GM23248 (cell line): ENCODE measurements at regions not wholly inside any gene's neighbourhood (a gene's known extent, or its start where the extent isn't known, plus 50 kb on each side); places are given as distances from the start of the nearest gene placed in this dataset.

Source experiments
- DNase-seq: peaks from one replicate; pipeline ENCODE4 v3.0.0-alpha.2; 2015
- H2AFZ ChIP-seq: fragments of 200-600 bp; sonication (generic); 2 replicates; pipeline ENCODE4 v1.6.1; 2016; ENCODE audit warnings: antibody characterized with exemption
- H3F3A ChIP-seq: fragments of 200-600 bp; sonication (generic); 2 replicates; pipeline ENCODE4 v1.6.1; 2016; ENCODE audit warnings: mild to moderate bottlenecking, antibody characterized with exemption, mixed run types; ENCODE audit not compliant: insufficient read depth
- H3K27ac ChIP-seq: fragments of 200-600 bp; sonication (generic); 2 replicates; pipeline ENCODE4 v1.5.1; 2016; ENCODE audit warnings: mild to moderate bottlenecking
- H3K27me3 ChIP-seq: fragments of 200-600 bp; sonication (generic); replicated peaks from 2 replicates; pipeline ENCODE4 v1.6.1; 2016; ENCODE audit warnings: mild to moderate bottlenecking; ENCODE audit not compliant: insufficient read depth
- H3K36me3 ChIP-seq: fragments of 200-600 bp; sonication (generic); 2 replicates; pipeline ENCODE4 v1.6.1; 2016; ENCODE audit warnings: low read depth, mild to moderate bottlenecking
- H3K4me1 ChIP-seq: fragments of 200-600 bp; sonication (generic); 2 replicates; pipeline ENCODE4 v1.6.1; 2016; ENCODE audit warnings: mild to moderate bottlenecking; ENCODE audit not compliant: insufficient read depth
- H3K4me2 ChIP-seq: fragments of 200-600 bp; sonication (generic); one replicate; pipeline ENCODE4 v1.6.1; 2016; ENCODE audit warnings: mild to moderate bottlenecking; ENCODE audit not compliant: unreplicated experiment
- H3K4me3 ChIP-seq: fragments of 200-600 bp; sonication (generic); 2 replicates; pipeline ENCODE4 v1.5.1; 2016; ENCODE audit warnings: mild to moderate bottlenecking
- H3K79me2 ChIP-seq: fragments of 200-600 bp; sonication (generic); 2 replicates; pipeline ENCODE4 v1.6.1; 2016; ENCODE audit warnings: mild to moderate bottlenecking; ENCODE audit not compliant: insufficient read depth
- H3K9ac ChIP-seq: fragments of 200-600 bp; sonication (generic); 2 replicates; pipeline ENCODE4 v1.6.1; 2016; ENCODE audit warnings: mild to moderate bottlenecking
- H3K9me2 ChIP-seq: fragments of 200-600 bp; sonication (generic); 2 replicates; pipeline ENCODE4 v1.6.1; 2016; ENCODE audit warnings: mixed run types, mild to moderate bottlenecking, moderate library complexity; ENCODE audit not compliant: insufficient read depth
- H3K9me3 ChIP-seq: fragments of 200-600 bp; sonication (generic); one replicate; pipeline ENCODE4 v1.6.1; 2017; ENCODE audit warnings: low read depth
- H4K20me1 ChIP-seq: fragments of 200-600 bp; sonication (generic); 2 replicates; pipeline ENCODE4 v1.6.0; 2016; ENCODE audit not compliant: insufficient read depth
- EZH2 ChIP-seq: fragments of 200-600 bp; sonication (generic); IDR thresholded peaks from 2 replicates; pipeline ENCODE4 v1.6.1; 2018; ENCODE audit warnings: antibody characterized with exemption, mild to moderate bottlenecking; ENCODE audit not compliant: insufficient read depth, poor library complexity, severe bottlenecking
- EZH2phosphoT487 ChIP-seq: fragments of 200-600 bp; sonication (generic); IDR thresholded peaks from 2 replicates; pipeline ENCODE4 v1.6.1; 2018; ENCODE audit warnings: antibody characterized with exemption, moderate library complexity, mild to moderate bottlenecking, low read depth; ENCODE audit not compliant: insufficient read depth
- WGBS, 2 experiments: methylation state at CpG; one replicate each; pipeline ENCODE4 v1.1.6; 2015 to 2017; ENCODE audit warnings: low lambda C conversion rate in 2 of 2, low coverage in 1 of 2; ENCODE audit errors: missing lambda C conversion rate in 2 of 2; 5-methylcytosine and 5-hydroxymethylcytosine counted together
- in situ Hi-C: fragments of 300-500 bp; cut with MboI; formaldehyde crosslinking; loops from 2 replicates; pipeline ENCODE4 v1.15.0; 2020

DNA sequence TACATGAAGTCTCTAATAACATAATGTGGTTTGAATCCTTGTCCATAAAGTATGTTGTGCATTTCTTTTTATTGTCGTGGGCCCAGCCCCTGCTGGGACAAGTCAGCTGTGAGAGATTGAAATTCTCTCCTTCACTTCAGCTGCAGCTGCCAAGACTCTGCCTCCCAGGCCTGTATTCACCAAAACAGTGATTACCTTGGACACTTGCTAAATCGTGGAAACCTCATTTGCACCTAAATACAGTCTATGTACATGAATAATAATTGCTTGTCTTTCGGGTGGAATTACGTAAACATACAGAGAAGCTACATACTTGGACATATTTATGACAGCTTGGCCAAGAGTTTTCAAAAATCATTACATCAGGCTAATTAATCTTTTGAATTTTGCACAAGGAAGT, 898.5 kb upstream of the SEMA6A start:
- 20% methylated on average over 4 of the region's 4 CpGs for WGBS, 2 experiments
- H3K9ac ChIP-seq, result no peak overlapping the region
- TF ChIP-seq EZH2, result no peak
- TF ChIP-seq EZH2phosphoT487, result no peak
- H4K20me1 ChIP-seq, result no peaks in the 10 kb centered on the region
- no peaks in the 10 kb centered on the region for H3K79me2 ChIP-seq
- H3K4me2 ChIP-seq, result no peak overlapping the region
- H3K9me2 ChIP-seq, result no peaks in the 10 kb centered on the region
- no peaks in the 10 kb centered on the region for H3K4me1 ChIP-seq
- in situ Hi-C loops, result no loop called here
- H2AFZ ChIP-seq, result no peak overlapping the region
- H3K36me3 ChIP-seq, result no peaks in the 10 kb centered on the region
- DNase-seq, result no peak
- no peaks in the 10 kb centered on the region for H3K9me3 ChIP-seq
- H3K4me3 ChIP-seq, result no peak overlapping the region
- no peaks in the 10 kb centered on the region for H3F3A ChIP-seq
- H3K27me3 ChIP-seq, result no peaks in the 10 kb centered on the region
- H3K27ac ChIP-seq, result no peak overlapping the region

GRCh38 chr5:117463881-117464570, 889.4 kb upstream of the SEMA6A start:
- Histone ChIP-seq H3F3A (no peaks in the 10 kb centered on the region), H3K4me1 (no peaks in the 10 kb centered on the region), H3K36me3 (no peaks in the 10 kb centered on the region), H3K79me2 (no peaks in the 10 kb centered on the region), H4K20me1 (no peaks in the 10 kb centered on the region), H3K27me3 (no peaks in the 10 kb centered on the region), H3K9ac (no peak overlapping the region), H3K27ac (no peak overlapping the region), H3K9me2 (no peaks in the 10 kb centered on the region), H3K9me3 (no peaks in the 10 kb centered on the region), H3K4me2 (no peak overlapping the region), H2AFZ (no peak overlapping the region), H3K4me3 (no peak overlapping the region)
- TF ChIP-seq EZH2phosphoT487 (no peak), EZH2 (no peak)
- DNase-seq, result no peak
- in situ Hi-C loops, result no loop called here
- WGBS, 2 experiments, result 0% methylated on average over 3 of the region's 3 CpGs

- no peaks in the 10 kb centered on the region for H3K9me2 ChIP-seq
- H3K79me2 ChIP-seq, result no peaks in the 10 kb centered on the region
- DNase-seq, result no peak
- in situ Hi-C loops, result no loop called here
- H3F3A ChIP-seq, result no peaks in the 10 kb centered on the region
- no peak overlapping the region for H3K27ac ChIP-seq
- 5 to 8% methylated on average over 2 of the region's 2 CpGs for whole genome bisulfite sequencing, 2 experiments
- H3K9me3 ChIP-seq, result no peaks in the 10 kb centered on the region
- H3K36me3 ChIP-seq, result no peaks in the 10 kb centered on the region
- no peak overlapping the region for H3K4me2 ChIP-seq
- TF ChIP-seq EZH2phosphoT487 (no peak), EZH2 (no peak)
- H3K4me3 ChIP-seq, result no peak overlapping the region
- H2AFZ ChIP-seq, result no peak overlapping the region
- H4K20me1 ChIP-seq, result no peaks in the 10 kb centered on the region
- H3K9ac ChIP-seq, result no peak overlapping the region
- H3K4me1 ChIP-seq, result no peaks in the 10 kb centered on the region
- H3K27me3 ChIP-seq, result no peaks in the 10 kb centered on the region
Measured at GRCh38 chr5:117461966-117462365, 887.3 kb upstream of the SEMA6A start.

- H3K4me1 ChIP-seq, result no peaks in the 10 kb centered on the region
- no peak for DNase-seq
- H4K20me1 ChIP-seq, result no peaks in the 10 kb centered on the region
- H2AFZ ChIP-seq, result no peak overlapping the region
- H3K27ac ChIP-seq, result no peak overlapping the region
- in situ Hi-C loops, result no loop called here
- no peaks in the 10 kb centered on the region for H3K9me2 ChIP-seq
- H3K79me2 ChIP-seq, result no peaks in the 10 kb centered on the region
- no peak overlapping the region for H3K4me2 ChIP-seq
- no peak overlapping the region for H3K4me3 ChIP-seq
- no peaks in the 10 kb centered on the region for H3F3A ChIP-seq
- TF ChIP-seq EZH2phosphoT487 (no peak), EZH2 (no peak)
- no peaks in the 10 kb centered on the region for H3K9me3 ChIP-seq
- no peaks in the 10 kb centered on the region for H3K36me3 ChIP-seq
- no peak overlapping the region for H3K9ac ChIP-seq
- WGBS, 2 experiments, result 13 to 18% methylated on average over 1 of the region's 1 CpG
- H3K27me3 ChIP-seq, result no peaks in the 10 kb centered on the region
Measured at GRCh38 chr5:117461403-117461802, 886.8 kb upstream of the SEMA6A start.

DNA sequence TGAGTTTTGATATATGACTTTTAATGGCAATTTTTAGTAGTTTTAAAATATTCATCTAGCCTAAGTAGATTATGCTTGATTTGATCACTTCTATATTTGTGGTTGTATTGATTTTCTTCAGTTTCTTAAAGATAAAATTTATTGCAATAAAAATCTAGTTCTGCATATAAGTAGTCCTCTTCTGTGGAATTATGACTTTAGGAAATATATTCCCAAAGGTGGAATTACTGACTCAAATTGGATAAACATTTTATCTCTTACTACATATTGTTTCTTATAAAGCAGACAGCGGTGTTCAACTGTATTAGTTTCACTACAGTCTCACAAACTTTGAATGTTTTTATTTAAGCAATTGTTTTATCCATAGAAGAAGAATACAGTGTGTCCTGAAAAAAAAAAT, 883.0 kb upstream of the SEMA6A start:
- TF ChIP-seq EZH2, result no peak
- TF ChIP-seq EZH2phosphoT487, result no peak
- H3F3A ChIP-seq, result no peaks in the 10 kb centered on the region

More for the DNA sequence above, 883.0 kb upstream of the SEMA6A start:
- H3K36me3 ChIP-seq, result no peaks in the 10 kb centered on the region
- no peaks in the 10 kb centered on the region for H3K79me2 ChIP-seq
- H3K9ac ChIP-seq, result no peak overlapping the region
- H3K9me3 ChIP-seq, result no peaks in the 10 kb centered on the region
- WGBS, 2 experiments, result 54 to 55% methylated on average over 1 of the region's 1 CpG
- no peak overlapping the region for H2AFZ ChIP-seq
- H3K4me2 ChIP-seq, result no peak overlapping the region
- H3K27me3 ChIP-seq, result no peaks in the 10 kb centered on the region
- no peaks in the 10 kb centered on the region for H3K4me1 ChIP-seq
- no peak overlapping the region for H3K4me3 ChIP-seq
- no peaks in the 10 kb centered on the region for H3K9me2 ChIP-seq
- DNase-seq, result no peak
- no peaks in the 10 kb centered on the region for H4K20me1 ChIP-seq
- in situ Hi-C loops, result no loop called here
- H3K27ac ChIP-seq, result no peak overlapping the region
